ENCODE measurements at regions not wholly inside any gene's neighbourhood (a gene's known extent, or its start where the extent isn't known, plus 50 kb on each side); places are given as distances from the start of the nearest gene placed in this dataset.

DNA sequence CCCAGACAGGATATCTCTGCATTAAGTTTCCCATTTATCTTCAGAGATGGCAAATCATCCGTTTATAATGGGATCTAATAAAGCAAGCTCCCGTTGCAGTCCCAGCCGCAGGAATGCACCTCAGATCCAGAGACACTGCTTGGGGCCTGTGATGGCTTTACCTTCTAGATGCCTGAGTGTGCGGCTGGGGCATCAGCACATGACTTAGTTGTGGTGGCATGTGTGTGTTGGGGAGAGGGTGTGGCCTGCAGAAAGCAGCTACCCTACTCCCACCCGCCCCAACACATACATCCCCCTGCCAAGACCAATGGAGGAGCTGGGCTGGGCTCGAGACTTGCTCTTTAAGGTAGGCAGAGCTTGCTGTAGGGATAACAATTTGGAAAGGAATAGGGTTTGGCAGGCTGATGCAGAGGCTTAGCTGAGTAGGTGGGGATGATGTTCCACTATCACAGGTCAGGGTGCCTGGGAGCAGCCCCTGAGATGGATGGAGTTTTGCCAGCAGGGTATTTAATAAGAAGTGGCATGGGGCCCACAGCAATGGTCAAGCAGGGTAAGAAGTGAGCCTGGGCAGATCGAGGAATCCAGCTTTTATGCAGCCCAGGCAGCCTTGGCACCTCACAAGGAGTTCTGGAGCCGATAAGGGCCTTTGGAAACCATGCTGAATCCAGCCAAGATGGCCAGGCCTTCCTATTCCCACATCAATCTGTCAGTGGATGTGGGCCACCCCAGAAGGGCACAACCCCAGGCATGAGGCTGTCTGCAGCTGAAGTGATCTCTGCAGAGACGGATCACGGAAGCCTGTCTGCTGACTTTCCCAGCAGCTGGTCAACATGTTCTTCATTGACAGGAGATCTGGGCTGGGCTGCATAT, 601.3 kb downstream of the BUD13 start:
- no peak for FAIRE-seq

DNA sequence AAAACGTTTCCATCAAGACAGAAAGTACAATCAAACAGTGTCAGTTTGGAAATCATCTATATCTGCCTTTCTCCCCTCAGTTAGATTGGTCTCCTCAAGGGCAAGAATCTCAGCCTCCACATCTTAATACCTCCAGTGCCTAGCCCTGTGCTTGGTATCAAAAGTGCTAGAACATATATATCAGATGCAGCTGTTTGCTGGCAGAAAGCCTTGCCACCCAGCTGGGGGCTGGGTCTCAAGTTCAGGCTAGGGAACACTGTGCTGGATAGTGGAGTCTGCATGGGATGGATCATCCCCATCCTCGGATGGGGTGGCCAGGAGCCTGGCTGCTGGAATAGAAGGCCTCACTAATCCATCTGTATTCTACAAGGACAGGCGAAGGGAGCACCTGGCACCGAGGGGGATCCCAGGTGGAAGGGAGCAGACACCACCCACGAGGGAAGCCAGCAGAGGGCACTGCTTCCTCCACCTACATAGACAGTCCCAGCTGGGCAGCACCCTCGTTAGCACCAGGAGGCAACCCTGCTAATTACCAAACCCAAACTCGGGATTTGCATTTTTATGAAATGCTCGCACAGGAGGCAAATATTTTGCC, 602.2 kb downstream of the BUD13 start:
- no peak for FAIRE-seq

DNA sequence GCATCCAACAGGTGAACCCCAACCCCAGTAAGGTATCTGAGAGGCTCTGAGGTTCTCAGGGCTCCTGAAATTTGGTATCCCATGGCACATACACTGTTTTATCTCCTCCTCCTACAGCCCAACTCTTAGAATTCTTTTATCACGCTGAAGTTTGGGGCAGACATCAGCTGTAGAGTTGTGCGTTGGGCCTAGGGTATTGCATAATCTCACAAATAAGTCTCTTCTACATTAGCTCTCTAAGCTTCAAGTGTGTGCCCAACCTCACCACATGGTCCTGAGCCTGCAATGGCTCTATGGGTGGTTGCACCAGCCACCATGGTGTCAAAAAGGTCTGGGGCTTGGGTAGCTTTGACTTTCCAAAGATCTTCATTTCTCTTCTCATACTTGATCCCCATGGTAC, 603.0 kb downstream of the BUD13 start:
- FAIRE-seq = no peak

DNA sequence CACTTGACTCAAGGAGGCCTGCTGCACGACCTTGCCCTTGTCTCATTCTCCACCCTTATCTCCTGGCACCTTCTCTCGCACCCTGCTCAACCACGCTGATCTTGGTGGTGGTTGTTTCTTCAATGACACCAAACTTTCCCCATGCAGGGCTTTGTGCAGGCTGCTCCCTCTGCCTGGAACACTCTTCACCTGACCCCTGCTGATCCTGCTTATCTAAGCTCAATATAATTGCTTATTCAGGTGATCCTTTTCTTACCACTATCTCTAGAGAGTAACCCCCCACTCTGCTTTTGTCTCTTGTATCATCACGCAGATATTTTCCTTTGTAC, 604.4 kb downstream of the BUD13 start:
- FAIRE-seq = no peak

DNA sequence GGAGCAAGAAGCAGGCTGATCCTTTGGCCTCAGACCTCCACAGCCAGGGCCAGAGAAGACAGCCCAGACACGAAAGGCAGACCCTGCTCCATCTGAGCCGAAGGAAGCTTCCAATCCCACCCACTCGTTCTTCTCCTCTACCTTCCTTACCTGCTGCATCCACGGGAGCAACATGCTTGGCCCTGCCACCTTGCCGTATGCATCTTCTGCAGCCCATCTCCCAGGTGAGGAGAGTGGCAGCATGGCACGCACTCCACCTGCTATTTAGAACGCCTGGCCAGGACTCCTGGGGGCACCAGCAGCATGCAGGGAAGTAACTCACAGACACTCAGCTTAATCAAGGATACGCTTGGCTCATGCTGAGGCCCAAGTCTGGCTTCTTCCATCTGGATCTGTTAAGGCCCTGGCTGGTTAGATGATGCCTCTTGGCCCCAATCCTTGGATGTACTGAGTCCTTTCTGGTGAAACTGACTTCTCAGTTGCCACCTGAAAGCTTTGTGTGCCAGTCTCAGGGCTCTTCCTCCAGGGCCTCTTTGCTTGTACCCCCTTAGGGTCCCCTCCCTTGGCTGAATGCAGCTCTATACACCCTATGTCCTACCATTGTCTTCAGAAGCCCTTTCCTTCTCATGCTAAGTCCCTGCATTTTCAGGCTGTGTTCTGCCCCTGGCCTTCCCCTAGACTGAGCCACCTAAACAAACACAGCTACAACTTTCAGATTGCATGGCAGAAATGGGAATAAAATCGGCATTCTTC, 604.9 kb downstream of the BUD13 start:
- FAIRE-seq = no peak

DNA sequence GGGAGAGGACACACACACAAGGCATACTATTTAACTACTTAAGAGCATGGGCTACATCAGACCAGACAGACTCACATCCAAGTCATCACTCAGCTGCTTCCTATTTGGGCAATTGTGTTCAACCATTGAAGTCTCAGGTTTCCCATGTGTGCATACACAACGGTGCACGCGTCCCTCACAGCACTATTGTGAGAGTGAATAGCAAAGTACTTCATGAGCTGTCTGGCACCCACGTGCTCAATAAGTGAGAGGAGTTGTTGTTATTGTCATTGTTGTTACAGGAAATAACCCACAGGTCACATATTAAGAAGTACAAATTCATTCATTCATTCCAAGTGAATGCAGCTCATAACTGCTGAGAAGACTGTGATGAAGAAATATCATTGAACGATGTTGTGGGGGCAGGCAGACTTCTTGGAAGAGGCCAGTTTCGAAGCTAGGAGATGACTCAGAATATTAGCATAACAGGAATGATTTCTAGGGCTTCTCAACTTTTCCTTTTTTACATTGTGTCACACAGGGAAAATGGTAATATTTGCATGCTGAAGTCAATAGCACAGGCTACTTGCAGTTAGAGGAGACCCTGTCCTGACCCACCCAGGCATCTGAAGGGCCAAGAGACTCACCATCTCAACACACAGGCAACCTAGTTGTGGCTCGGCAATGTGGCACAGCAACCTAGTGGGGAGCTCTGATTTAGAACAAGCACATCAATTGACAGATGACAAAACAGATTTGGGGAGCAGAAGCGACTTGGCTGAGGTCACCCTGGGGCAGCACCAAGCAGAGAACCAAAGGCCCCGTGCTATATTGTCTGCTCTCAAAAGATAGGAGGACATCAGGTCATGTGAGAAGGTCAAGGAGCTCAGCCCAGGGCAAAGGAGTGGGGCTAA, 606.0 kb downstream of the BUD13 start:
- FAIRE-seq = no peak

DNA sequence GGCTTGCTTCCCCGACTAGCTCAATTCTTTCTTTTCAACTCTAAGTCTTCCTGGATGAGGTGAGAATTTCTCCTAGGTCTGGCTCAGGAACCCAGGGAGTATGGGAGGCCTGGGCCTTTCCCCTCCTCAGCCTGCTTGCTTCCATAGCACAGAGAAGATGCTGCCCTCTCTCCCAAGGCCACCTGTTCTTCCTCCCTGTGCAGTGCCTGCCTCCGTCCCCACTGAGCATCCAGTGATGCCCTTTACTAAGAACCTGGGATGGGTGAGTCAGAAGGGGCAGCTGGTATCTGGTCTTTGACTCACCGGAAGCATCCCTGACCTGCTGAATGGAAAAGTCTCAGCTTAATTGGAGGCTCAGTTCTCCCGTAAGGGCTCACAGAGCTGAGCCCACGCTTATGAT, 607.9 kb downstream of the BUD13 start:
- FAIRE-seq = no peak

DNA sequence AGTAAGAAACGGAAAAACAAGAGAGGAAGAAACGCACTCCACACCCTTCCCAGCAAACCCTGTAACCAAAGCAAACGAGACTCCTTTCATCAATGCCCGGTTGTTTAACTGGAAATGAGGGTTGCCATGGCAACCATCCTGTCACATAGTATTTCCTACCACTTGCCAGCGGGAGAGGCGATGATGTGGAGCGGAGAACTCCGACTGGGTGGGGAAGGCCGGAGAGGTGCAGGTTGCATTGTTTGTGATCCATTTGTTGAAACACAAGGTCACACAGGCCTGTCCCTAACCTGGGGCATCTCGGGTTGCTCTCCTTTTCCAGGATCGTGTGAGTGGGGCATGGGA, 609.9 kb downstream of the BUD13 start:
- FAIRE-seq = no peak

DNA sequence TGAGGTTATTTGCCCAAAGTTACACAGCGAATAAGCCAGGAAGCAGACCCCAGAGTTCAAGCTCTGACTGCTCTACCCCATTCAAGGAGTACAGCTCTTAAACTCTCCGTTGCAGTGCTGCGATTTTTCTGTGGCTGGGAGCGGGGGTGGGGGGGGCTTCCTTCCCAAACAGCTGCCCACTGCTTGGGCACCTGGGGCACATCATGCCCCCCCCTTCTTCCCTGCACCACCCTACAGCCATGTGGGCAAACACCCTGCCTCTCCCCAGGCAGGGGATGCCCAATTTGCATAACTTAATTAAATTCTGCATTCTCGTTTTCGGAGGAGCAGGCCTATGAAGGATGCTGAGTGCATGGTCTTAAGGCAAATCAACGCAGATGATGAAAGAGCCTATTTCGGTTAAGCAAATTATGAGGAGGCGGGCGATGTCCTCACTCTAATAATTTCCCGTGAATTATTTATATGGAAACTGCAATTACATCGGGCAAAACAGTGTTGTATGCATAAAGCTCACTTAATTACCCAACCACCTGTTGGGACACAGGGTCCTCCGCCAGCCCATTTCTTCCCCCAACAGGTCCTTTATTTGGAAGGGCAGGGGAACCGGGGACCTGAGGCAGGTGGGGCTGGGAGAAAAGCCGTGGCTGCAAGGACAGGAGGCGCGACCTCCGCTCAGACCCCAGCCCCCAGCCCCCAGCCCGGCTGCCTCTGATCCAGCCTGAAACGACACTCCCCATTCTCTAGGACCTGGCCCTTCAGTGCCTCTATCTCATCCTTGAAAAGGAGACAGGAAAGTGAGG, 610.5 kb downstream of the BUD13 start:
- FAIRE-seq = no peak

DNA sequence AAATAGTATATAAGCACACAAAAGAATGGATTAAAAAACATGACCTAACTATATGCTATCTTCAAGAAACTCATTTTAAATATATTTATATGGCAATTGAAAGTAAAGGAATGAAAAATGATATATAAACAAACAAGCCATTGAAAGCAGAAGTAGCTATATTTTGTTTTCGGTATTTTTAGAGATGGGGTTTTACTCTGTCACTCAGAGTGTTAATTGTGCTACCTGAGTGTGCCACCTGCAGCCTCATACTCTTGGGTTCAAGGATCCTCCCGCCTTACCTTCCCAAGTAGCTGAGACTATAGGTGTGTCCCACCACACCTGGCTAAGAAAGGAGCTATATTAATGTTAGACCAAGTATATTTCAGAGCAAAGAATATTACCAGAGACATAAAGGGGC, 624.1 kb downstream of the BUD13 start:
- FAIRE-seq = no peak

DNA sequence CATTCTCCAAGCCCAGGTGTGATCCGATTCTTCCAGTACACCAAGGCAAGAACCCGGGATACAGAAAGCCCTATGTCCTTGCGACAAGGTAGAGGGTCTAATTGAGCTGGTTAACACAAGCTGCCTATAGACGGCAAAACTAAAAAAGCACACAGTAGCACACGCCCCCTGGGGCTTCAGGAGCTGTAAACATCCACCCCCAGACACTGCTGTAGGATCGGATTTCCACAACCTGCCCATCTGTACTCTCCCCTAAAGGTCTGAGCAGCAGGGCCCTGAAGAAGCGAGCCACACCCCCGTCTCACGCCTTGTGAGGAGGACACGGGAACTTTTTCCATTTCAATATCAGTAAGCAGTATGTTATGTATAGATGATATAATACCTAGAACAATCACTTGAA, 624.7 kb downstream of the BUD13 start:
- FAIRE-seq = no peak

DNA sequence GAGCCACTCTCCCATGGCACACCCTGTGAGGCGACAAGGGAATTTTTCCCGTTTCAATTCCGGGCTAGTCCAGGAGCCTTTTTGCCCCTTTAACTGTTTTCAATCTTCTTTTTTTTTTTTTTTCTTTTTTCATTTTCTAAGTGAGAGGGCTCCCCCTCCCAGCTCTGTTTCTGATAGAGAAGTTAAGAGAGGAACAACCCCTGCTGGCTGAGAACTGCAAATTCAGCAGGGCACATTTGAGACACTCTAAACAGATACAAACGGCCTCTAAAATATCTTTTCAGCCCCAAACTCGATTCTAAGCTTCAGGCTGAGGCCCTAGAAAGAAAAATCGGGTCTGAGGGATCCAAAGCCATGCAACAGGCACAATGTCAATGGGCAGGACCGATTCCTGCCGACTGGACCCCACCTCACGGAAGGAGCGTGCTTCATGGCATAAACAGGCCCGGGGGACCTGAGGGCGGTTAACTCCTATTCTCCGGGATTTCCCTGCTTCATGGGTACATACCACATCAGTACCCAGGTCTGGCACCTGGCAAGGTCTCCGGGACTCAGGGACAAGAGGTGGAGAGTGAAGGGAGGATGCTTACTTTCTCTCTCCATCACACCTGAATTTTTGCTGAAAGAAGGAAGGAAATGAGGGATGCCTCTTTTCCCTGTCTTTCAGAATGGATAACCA, 627.5 kb downstream of the BUD13 start:
- FAIRE-seq = no peak

DNA sequence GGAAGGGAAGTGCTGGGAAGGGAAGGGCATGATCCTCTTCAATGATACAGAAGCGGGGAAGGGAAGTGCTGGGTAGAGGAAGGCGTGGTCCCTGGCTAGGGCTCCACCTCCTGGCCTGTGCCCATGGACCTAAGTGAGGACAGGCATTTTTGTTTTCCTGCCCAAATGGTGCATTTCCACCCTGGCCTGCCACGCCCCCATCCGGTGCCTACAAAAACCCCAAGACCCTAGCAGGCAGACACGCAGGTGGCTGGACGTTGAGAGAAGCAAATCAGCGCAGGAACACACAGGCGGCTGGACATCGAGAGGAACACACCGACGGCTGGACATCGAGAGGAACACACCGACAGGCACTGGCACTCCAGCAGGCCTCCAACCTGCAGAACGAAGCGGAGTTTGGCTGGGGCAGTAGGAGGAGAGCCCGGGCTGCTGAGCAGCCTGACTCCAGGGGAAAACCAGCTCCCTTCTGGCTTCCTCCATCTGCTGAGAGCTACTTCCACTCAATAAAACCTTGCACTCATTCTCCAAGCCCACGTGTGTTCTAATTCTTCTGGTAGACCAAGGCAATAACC, 628.3 kb downstream of the BUD13 start:
- no peak for FAIRE-seq

DNA sequence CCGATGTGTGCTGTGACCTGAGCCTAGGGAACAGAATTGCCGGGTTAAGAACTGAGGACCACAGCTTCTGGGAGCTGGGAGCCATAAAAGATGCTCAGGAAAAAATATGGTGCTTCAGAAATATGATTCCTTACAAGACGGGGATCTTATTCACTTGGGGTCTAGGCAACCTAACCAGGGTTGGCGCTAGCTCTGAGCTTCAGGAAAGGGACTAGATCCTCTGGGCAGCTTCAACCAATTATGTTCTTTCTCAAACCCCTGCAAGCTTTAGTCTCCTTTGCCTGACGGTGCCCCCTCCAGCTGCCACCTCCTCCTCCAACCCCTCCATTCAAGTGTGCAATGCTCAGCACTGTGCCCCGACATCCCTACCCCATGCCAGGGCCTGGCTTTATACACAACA, 634.1 kb upstream of the CADM1 start:
- no peak for FAIRE-seq

DNA sequence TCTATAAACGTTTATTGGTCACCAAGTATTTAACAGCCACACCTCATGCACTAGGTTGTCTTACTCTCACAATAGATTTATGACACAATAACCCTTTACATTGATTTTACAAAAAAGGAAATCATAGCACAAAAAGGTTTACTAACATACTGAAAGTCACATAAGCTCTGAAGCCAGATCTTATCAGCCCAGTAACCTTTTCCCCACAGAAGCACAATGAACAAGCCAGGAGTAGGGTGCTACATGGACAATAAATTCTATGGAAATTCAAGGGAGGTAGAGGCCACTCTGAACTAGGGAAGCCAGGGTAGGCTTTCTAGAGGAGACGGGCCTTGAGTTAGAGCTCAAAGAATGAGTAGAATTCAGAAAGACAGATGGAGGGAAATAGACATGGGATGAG, 633.5 kb upstream of the CADM1 start:
- no peak for FAIRE-seq

DNA sequence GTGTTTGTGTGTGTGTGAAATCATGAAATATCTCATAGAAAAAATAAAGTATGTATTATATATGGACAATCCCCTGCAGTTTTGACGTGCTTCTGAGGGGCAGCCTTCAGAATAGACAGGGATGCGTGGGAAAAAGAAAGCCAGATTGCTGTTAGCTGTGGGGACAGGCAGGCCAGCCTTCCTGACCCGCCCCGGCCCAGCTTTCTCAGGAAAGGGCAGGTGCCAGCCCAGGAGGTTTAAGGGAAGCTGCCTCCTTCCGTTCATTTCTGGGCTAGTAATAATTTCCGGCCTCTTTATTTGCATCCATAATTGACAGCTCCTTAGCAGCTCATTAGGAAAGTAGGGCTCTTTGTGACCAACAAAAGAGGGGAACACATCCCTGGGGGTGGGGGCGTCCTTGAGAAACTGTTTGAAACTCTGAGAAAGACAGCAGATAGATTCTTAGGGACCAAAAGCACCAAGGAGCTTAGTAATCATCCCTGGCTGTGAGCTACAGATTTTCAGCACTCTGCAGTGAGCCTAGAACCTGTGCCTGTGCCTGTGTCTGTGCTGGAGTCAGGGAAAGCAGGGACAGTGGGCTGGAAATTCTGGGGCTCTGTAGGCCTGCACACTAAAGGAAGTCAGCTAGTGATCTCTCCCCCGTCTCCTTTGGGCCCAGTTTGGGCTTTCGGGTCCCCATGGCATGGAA, 632.9 kb upstream of the CADM1 start:
- FAIRE-seq = no peak

DNA sequence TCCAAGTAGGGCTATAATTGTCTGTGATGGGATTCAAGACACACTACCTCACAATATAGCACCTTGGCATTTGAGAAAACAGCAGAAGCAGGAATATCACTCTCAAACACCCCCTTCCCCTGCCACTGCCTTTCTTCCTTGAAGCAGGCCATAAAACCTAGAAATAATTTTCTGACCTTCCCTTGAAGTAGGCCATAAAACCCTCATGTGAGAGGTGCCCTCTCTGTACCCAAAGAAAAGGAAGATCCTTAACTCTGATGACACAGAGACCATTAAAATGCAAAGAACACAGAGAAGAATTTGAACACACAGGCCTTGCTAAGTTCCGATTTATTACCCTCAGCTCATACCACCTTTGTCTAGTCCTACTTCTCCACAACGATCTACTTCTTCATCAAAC, 631.7 kb upstream of the CADM1 start:
- no peak for FAIRE-seq

DNA sequence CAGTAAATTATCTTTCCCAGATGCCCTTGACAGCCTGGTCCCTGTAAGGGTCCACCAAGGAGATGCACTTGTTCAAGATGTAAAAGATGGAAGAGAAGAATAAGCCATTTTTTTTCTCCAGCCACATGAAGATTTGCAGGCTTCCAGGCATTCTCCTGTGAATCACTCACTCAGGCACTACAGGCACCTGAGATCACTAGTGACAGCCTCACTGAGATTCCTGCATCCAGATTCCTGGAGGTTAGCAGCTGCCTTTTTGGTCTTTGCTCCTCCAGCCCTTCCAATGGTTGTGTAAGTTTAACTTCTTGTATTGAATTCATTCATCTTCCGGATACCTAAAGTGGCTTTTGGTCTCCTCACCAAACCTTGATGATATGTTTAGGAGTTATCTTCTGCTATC, 630.2 kb upstream of the CADM1 start:
- FAIRE-seq = no peak

DNA sequence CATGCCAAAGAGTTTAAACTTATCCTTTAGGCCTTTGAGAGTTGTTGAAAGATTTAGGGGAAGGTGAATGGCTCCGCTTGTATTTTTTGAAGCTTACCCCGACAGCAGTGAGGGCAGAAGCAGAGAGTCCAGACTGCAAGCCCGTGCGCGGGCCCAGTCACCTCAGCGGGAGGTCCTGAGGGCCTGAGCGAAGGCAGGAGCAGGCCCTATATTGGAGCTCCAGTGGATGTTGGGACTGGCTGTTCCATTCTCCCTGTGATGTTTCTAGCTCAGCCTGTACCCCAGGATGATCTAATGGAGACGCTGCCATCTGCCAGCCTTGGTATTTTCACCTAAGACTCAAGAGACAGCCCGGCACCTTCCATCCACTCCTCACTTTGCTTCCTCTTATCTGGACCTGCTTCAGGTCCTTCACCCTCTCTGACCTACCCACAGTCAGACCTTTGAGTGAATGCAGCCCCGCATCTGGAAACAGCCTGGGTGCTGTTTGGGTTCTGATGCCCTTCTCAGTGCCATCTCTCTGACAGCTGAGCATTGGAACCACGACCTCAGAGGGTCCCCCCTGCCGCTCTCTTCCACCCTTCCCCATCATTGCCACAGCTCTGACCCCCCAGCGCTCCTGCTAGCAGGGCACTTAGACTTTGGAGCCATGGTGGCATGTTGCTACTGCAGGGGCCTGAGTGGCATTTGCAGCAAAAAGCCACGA, 628.2 kb upstream of the CADM1 start:
- no peak for FAIRE-seq

DNA sequence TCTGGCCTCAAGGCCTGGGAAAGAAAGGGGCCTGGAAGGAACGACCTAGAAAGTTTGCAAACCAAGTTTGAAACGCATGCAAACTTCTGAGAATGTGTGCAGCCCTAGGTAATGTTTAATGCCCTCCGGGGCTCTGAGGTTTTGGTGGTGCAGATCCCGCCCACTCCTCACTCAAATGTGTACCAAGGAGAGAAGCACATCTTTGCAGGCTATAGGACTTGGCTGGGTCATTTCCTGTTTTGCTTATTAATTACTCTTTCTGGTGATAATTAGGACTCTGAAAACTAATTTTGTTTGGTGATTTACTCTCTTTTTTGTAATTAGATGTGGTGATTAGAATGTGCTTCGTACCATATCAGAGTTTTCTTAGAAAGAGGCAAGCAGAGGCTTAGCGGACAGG, 625.9 kb upstream of the CADM1 start:
- no peak for FAIRE-seq
